ENCODE measurements at regions not wholly inside any gene's neighbourhood (a gene's known extent, or its start where the extent isn't known, plus 50 kb on each side); places are given as distances from the start of the nearest gene placed in this dataset.

DNA sequence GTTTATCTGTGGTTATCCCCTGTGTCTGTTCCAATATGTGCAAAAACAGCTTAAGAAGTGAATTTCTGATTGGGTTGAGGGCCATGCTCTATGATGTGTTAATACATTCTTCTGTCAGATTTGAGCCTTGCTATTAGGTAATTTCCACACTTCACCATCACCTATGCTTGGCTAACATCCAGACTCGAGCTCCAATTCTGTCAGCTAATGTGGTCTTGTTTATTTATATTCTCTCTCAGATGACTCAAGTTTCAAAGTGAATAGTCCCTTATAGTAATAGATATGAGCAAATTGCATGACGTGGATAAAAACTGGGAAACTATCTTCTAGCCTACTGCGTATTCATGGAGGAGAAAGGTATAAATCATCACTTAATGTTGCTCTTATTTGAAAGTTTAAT, 451.3 kb downstream of the SNAPC1 start:
- TF ChIP-seq POLR2A (IDR thresholded peaks at IDR 0.05; ENCODE audit: low read depth, low read length) (no peak), POLR2AphosphoS5 (IDR thresholded peaks at IDR 0.05; ENCODE audit: low read depth, low read length) (no peak), TAF1 (IDR thresholded peaks at IDR 0.05; ENCODE audit: low read depth, low read length) (no peak)

All from GM12891 (cell line).